ENCODE measurements at regions not wholly inside any gene's neighbourhood (a gene's known extent, or its start where the extent isn't known, plus 50 kb on each side); places are given as distances from the start of the nearest gene placed in this dataset.
"Not testable (repeated sequence)": the region's sequence is repeated elsewhere in the genome, so short reads cannot be mapped to it uniquely, and the experiment has no call there.

DNA sequence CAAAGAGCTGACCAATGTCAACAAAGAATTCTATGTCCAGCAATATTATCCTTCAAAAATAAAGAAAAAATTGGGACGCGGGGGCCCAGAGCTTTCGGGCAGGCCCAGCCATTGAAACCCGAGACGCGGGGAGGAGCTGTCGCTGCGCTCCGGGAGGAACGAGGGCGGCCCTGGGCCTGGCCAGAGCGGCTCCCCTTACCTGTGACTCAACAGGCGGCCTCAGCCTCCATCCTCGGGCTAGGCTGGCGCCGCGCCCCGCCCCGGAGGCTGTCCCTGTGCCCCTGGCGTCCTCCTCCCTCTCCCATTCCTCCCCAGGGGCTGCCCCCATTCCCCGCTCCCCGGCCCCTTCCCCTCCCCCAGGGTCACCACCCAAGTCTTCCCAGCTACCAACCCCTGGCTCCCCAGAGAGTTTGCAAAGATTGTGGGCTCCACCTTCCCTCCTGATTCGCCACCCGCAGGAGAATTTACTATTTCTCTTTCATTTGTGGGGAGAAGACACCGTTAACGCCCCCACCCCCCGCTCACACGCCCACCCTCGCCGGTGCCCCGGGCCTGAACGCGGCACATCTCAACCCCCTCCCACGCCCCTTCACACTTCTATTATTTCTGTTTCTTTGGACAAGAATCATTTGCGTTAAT is 127.9 kb downstream of the ARRDC4 start:
- not testable (repeated sequence) for DNase-seq (ENCODE audit: low spot score)

DNA sequence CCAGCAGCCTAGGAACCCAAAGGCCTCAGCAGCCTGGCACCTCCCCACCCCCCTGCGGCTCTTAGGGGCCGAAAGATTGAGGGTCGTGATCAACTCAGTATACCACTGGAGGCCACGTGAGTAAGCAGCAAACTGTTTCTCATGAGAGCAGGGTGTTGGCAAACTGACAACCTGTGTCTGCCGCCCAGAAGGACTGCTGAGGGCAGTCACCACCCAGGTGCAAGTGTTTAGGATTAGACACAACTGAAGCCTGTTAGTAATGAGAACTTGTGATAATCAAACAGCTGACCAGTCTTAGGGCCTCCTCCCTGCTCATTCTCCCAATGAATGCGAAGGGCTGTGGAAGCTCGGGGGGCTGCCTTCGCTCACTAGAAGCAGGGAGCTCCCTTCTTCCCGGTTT is 128.8 kb downstream of the ARRDC4 start:
- DNase-seq (ENCODE audit: low spot score), result not testable (repeated sequence)

DNA sequence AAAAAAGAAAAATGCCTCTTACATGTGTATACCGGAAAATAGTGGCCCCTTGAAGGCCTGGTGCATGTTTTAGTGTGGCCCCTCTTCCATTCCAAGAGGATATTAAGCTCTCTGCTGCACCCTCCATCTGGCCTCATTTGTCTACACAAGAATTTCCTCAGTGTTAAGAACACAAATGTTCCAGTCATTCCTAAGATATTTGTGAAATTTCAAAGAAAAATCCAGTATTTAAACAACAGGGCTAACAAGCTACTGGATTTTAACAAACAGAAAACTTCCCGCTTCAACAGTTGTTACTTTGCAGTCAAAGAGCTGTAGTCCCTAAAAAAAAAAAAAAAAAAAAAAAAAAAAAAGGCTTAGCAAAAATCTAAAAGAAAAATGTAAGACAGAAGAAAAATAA is 137.5 kb downstream of the ARRDC4 start:
- DNase-seq (ENCODE audit: low spot score), result not testable (repeated sequence)

DNA sequence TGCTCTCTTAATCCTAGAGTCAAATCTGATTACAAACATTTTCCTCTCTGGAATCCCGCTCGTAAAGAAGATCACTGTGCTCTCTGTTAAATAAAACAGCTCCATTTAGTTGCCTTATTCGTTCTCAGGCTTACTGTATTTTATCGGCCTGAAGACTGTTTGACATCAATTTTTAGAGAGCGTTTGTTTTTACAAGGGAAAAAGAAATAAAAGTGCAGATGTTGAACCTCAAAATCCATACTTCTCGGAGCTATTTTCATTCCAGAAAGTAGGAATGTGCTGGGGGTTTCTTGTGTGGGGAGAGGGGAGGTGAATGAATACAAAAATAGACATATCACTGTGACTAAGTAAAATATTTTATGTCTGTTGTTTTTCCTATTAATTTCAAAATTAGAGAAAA is 140.1 kb downstream of the ARRDC4 start:
- not testable (repeated sequence) for DNase-seq (ENCODE audit: low spot score)

DNA sequence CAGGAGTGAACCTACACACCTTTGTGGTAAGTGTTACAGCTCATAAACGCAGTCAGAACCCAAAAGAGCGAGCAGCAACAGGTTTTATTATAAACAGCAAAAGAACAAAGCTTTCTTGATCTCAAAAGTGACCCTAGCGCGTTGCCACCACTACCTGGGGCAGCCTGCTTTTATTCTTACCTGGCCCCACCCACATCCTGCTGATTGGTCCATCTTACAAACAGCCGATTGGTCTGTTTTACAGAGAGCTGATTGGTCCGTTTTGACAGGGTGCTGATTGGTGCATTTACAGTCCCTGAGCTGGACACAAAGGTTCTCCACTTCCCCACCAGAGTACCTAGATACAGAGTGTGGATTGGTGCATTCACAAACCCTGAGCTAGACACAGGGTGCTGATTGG is 143.1 kb downstream of the ARRDC4 start:
- DNase-seq (ENCODE audit: low spot score), result no peak

DNA sequence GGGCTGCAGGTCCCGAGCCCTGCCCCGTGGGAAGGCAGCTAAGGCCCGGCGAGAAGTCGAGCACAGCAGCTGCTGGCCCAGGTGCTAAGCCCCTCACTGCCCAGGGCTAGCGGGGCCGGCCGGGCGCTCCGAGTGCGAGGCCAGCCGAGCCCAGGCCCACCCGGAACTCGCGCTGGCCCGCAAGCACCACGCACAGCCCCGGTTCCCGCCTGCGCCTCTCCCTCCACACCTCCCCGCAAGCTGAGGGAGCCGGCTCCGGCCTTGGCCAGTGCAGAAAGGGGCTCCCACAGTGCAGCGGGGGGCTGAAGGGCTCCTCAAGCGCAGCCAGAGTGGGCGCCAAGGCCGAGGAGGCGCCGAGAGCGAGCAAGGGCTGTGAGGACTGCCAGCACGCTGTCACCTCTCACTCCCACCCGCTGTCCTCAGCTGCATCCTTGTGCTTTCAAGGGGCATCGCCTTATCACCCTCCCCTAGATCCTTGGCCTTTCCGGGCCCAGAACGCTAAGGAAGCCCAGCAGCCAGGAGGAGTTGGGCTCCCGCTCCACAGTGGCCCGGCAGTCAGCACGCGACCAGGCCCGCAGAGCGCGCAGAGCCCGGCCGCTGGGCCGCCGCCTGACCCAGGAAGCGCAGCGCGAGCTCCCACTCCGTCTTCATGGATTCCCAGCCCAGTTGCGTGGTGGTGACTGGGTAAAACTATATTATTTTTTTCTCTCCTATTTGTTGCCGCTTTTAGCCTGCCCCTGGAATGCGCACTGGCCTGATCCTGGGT is 144.1 kb downstream of the ARRDC4 start:
- not testable (repeated sequence) for DNase-seq (ENCODE audit: low spot score)

DNA sequence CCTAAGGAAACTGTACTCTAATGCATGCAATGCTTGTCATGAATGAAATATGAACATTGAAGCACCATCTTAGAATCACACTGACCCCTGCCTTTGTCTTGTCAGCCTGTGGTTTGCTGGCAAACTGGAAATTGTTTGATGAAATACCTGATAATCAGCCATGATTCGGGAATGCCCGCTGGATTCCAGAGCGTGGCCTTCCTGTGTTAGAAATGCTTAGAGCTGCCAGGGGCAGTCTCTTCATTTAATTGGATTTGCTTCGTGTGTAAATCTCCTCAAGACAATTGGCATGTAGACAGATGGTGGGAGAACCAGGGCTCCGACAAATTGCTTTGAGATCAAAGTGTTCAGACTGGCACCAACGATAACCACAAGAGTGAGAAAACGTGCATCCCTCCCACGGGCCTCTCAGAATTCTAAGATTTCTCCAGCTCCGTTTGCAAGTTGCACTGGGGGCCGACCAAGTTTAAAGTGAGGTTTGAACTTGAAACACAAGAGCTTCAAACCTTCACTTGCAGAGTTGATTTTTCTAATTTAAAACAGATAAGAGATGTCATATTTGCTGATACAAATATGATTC is 146.2 kb downstream of the ARRDC4 start:
- not testable (repeated sequence) for DNase-seq (ENCODE audit: low spot score)

DNA sequence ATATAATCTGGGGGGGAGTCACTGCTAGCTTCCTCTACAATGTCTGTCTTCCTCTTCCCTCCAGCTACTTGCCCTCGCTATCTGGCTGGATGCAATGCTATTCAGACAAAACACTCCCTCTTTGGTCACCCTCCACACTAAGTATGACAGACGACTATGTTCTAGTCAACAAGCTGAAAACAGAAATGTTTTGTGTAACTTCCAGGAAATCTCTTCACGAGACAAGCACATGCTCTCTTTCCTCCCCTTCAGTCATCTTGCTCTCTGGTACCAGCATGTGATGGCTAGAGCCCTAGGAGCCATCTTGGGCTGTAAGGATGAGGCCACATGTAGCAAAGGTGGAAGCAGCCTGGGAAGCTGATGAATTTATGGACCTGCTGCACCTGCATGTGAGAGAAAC is 151.3 kb downstream of the ARRDC4 start:
- no peak for DNase-seq (ENCODE audit: low spot score)

DNA sequence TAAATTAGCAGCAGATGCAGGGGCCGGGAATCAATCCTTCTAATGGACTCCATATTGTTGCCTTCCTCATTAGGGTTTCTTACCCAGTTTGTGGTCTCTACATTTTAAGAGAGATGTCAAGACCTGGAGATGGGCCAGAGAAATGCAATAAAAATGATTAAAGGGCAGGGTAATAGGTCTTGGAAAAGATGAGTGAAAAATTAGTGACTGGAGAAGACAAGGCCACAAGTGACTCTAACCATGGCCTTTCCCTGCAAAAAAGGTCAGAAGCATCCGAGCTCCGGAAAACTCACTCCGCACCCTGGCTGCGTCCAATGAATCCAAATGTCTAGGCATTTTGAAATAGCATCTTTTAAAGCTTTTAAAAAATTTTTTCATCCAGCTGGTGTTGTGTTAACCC is 152.8 kb downstream of the ARRDC4 start:
- DNase-seq (ENCODE audit: low spot score), result no peak

DNA sequence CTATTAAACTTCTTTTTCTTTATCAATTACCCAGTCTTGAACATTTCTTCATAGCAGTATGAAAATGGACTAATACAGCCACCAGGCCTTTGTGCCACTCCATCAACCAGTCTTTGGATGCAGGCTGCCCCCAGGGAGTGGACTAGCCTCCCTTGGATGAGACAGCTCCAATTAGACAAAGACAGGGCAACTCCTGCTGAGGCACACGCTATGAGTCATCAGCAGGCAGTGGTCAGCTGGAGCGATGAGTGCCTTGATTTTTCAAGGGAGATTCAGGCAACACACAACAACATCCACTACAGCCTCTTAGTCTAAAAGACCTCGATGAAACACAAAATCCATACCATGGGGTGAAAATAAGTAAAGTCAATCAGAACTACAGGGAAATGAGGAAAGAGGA is 160.1 kb downstream of the ARRDC4 start:
- no peak for DNase-seq (ENCODE audit: low spot score)

DNA sequence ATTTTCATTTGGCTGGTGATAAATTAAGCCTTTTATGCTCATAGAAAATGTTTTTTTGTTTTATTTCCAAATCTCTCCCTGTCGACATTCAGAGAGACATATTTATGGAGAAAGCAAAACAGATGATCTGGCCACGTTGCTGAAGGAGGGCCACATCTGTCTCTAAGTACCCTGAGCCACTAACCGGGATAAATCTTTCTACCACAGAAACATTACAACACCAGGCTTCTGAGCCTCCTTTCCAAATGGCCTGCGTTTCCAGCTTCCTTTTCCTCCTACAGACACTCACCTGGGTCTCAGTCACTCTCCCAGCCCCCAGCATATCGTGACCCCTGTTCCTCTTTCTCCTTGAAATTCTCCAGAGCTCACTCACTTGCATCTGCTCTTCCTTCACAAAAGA is 161.0 kb downstream of the ARRDC4 start:
- no peak for DNase-seq (ENCODE audit: low spot score)

DNA sequence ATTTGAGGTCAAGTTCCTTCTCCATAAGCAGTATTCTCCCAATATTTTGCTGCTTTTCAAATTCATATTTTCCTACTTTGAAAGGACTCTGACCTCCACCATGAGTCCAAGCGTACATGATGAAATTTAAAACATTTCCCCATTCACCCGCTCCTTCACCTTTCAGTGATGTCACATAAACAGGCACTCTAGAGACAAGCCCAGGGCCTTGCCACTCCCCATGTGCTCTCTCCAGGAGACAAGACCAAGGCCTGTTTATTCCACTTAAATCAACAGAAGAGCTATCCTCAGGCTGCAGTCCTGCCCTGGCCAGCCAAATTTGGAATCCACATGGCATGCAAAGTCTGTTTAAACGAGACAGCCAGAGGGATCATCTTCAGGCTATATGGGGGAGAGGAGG is 161.5 kb downstream of the ARRDC4 start:
- no peak for DNase-seq (ENCODE audit: low spot score)

DNA sequence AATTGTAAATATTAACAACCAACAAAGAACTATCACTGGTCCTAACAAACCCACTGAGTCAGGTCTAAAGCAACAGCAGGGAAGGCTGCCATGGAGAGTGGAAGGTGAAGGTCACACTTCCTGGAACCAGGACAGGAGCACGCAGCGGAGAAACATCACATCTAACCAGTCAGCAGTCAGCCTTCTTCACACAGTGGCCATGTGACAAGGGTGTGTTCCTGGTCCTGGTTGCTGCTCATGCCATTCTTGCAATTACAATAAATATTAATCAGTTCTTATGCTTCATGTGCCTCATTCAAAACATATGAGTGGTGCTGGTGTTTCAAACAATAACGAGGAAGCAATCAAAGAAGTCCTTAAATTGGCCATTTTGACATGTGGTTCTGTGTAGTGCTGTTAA is 162.8 kb downstream of the ARRDC4 start:
- no peak for DNase-seq (ENCODE audit: low spot score)

DNA sequence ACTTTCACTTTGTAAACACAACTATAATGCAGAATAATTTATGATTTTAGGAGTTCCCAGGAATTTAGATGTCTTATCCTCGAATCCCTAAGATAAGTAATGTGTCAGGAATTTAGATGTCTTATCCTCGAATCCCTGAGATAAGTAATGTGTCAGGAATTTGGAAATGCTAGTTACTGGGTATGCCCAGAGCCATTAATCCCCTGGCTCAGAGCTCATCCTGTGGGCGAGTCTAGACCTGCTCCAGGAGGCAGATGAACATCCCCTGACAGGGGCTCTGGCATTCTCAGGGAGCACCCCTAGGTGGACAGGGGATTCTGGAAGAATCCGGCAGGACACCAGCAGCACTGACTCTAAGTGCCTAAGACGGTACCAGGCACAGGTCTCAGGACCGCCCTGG is 163.3 kb downstream of the ARRDC4 start:
- DNase-seq (ENCODE audit: low spot score), result no peak

DNA sequence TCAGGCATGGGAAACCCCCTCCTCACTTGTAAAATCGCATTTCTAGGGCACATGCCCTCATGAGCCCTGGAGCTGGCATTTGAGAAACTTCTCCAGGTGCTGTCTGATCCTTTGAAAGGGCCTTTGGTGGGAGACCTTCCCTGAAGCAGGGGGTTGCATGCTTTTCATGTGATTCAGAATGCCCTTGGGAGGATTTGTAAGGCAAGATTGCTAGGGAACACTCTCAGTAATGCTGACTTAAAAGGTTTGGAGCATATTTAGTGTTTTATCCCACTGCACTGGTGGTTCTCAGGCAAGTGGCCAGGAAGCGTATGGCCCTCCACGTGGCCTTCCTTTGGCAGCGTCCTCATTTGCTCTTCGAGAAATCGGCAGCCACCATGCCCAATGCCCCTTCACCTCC is 164.1 kb downstream of the ARRDC4 start:
- DNase-seq (ENCODE audit: low spot score), result no peak

DNA sequence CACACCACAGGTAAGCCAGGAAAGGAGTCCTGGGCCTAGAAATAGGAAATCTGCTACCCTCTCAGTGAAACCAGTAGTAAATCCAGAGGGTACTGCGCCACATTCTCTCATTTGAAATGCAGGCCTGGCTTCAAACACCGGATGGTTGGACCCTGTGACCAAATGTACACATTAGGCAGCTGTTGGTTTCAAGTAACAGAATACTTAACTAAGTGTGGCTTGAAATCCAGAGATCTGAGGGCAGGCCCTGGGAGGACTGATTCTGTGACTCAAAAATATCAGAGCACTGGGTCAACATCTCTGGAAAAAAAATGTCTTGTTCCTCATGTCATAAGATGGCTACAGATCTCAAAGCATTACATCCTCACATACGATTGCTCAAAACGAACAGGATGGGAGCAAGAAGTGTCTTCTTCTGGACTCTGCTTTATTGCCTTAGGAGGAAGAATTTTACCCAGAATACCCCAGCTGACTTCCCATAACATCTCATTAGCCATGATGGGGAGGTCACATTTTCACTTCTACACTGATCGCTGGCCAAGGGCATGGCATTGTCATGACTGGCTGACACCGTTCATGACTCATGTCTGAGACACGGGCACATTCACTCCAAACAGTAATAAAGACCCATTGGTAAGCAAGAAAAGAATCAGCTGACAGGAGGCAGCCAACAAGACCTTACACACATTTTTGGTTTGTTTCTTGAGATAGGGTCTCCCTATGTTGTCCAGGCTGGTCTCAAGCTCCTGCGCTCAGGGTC is 166.0 kb downstream of the ARRDC4 start:
- DNase-seq (ENCODE audit: low spot score), result no peak

DNA sequence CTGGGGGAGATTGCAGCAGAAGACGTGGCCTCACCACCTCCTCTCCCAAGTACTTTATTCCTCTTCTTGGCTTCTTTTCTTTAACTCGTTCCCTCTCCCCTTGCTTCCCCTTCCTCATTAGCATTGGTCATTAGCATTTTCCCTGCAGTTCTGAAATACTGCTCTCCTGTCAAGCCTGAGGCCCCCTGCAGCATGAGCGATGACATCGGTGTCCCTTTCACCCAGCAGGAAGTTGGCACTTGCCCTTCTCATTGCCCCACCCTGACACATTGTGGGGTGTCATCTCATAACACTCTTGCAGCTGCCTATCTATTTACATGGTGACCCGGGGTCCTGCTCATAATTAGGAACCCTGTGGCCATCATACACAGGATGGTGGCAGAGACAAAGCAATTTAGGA is 167.1 kb downstream of the ARRDC4 start:
- DNase-seq (ENCODE audit: low spot score), result no peak

DNA sequence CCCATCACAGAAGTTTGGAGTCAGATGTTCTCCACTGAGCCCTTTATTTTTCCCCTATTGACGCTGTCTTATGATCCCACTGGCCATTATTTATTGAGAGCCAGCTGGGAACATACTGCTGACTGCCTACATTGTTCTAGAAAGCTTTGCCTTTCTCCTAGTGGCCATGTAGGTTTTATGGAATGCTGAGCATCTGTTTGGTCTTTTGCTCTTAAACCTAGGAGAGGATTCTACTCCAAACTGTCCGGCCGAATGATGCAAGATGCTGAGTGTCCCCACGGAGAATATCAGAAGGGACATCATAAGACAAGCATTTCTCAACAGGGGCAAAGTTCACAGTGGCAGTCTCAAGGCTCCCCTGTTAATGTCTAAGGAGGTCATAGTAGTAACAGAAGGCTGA is 171.4 kb downstream of the ARRDC4 start:
- no peak for DNase-seq (ENCODE audit: low spot score)

DNA sequence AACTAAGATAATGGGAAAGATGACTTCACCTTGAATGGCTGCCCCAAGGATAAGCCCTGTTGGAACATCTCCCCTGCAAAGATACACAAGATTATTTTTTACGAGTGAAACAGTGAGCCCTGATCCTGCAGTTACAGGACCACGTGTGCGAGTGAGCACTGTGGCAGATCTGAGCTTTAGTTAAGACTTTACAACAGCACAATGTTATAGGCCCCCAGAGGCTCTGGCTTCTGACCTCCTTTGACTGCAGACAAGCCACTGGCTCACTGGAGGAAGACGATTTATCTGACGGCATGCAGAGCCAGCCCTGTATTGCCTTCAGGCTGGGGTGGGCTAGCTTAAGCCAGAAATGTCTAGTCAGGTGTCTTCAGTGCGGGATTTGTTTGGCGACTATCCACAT is 174.4 kb downstream of the ARRDC4 start:
- DNase-seq (ENCODE audit: low spot score), result no peak

DNA sequence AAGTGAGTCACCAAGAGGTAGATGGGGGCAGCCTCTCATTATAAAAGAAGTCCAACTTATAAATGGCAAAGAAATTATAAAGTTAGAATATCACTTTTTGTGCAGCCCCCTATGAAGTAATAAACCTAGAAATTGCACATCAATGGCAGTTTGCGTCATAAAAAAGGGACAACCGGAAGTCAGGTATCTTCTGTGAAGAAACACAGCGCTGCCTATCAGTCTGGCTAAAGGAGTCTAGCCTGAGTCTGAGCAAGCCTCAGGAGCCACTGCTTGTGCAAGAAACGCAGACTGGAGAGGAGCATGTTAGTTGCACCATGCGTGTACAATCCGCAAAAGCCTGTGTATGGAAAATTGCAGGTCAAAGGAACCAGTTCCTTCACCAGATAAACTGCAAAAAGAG is 178.4 kb downstream of the ARRDC4 start:
- DNase-seq (ENCODE audit: low spot score), result no peak

DNA sequence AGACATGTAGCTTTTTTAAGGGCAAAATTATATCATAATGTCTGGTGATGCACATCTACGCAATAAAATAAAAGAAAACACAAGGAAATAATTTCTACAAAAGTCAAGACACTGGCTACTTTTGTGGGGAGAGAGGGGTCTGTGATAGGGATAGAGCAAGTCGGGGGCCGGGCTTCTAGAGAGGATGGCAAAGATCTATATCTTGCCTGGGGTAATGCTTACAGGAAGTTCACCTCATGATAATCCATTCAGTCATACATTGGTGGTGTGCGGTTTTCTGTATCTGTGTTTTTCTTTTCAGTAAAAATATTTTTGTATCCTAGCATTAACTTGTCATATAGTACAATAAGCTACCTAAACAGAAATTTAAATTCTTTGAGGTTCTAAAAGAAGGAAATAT is 178.8 kb downstream of the ARRDC4 start:
- DNase-seq (ENCODE audit: low spot score), result no peak

DNA sequence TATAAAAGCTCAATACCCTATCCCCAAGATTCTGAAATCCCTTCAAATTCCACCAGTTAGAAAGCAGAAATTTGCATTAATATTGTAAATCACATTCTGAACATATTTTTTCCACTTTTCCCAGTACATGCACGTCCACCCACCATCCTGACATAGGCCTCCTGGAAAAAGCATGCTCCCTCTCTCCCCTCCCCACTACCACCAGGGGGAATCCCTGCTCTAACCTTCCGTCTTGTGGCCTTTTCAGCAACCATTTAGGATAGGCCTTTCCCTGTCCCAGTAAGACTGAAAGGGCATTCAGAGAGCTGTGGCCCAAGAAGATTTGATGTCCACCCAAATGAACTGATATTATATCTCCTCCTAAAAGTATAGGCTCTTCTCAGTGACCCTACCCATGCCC is 182.1 kb downstream of the ARRDC4 start:
- no peak for DNase-seq (ENCODE audit: low spot score)

DNA sequence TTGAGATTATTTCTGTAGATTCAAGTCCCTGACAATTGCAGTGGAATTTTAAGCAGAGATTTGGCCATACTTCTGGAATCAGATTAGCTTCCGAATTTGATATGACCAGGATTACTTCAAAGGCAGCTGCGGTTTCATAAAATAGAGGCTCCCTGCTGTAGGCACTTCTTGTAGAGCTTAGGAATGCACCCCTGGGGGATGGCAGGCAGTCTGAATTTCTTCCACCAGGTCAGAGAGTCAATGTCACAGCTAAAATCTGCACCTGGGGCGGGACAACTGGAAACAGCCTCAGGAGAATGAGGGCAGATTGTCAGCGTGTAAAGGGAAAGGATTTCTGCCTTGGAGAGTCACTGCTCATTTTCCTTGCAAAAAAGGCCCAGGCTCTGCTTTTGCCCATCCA is 182.6 kb downstream of the ARRDC4 start:
- DNase-seq (ENCODE audit: low spot score), result no peak
